EH (cell line): ENCODE measurements at regions not wholly inside any gene's neighbourhood (a gene's known extent, or its start where the extent isn't known, plus 50 kb on each side); places are given as distances from the start of the nearest gene placed in this dataset.
A peak's percentile ranks its signal among the peaks of the same experiment; 100 is the strongest.
"Not testable (repeated sequence)": the region's sequence is repeated elsewhere in the genome, so short reads cannot be mapped to it uniquely, and the experiment has no call there.

ENCODE experiments used
- DNase-seq: peaks from one replicate; pipeline ENCODE4 v3.0.0-alpha.2; 2015; ENCODE audit warnings: low read depth

GRCh38 chr12:126436041-126436440 lies 1370.8 kb downstream of the AACS start:
- no peak for DNase-seq

DNA sequence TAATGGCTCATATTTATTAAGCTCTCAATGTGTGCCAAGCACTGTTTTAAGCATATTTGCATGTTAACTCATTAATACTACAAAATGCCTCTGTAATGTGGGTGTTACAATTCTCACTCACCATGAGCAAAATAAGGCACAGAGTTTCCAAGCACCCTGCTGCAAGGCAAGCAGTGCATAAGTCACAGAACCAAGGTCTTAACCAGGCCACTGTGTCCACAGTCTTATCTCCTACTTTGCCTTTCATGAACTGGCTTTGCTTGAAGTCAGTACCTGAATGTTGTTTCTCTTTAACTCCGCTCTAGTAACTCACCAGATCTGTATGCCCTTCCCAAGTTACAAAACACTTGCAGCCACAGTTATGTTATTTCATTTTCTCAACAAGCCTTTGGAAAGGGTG lies 1372.7 kb downstream of the AACS start:
- no peak for DNase-seq

GRCh38 chr12:126443977-126444376 lies 1378.7 kb downstream of the AACS start:
- no peak for DNase-seq

DNA sequence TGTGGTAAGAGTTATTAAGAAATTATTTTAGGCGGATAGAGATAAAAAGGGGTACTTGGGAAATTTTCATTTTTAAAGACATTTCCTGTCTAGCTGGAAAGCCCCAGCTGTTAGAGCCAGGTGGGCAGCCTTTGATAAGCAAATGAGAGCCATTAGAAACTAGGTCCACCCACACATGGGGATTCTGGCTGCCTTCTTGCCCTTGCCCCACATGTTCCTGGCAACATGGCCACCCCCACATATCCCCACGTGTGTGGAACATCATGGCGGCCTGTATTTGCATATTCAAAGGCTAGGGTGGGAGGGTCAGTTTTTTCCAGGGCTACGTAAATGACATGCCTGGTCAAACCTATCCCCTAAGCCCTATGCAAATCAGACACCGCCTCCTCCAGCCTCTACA lies 1382.1 kb downstream of the AACS start:
- no peak for DNase-seq

- no peak for DNase-seq
Measured at GRCh38 chr12:126451809-126452208, 1386.6 kb downstream of the AACS start.

DNA sequence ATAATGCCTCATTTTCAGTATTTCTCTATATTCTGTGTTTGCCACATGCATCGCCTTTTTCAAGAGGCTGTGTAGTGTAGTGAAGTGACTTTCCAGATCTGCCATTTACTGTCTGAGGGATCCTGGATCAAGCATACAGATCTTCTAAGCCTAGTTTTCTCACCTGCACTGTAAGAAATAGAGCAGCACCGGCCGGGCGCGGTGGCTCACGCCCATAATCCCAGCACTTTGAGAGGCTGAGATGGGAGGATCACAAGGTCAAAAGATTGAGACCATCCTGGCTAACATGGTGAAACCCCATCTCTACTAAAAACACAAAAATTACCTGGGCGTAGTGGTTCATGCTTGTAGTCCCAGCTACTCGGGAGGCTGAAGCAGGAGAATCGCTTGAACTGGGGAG lies 1387.5 kb downstream of the AACS start:
- not testable (repeated sequence) for DNase-seq

GRCh38 chr12:126454581-126454980 lies 1389.3 kb downstream of the AACS start:
- no peak for DNase-seq

- no peak for DNase-seq
Measured at GRCh38 chr12:126457776-126458175, 1392.5 kb downstream of the AACS start.

- DNase-seq, result no peak
Measured at GRCh38 chr12:126464153-126464552, 1398.9 kb downstream of the AACS start.

- no peak for DNase-seq
Measured at GRCh38 chr12:126469211-126469610, 1404.0 kb downstream of the AACS start.

GRCh38 chr12:126474703-126475102 lies 1409.5 kb downstream of the AACS start:
- DNase-seq, result no peak

- no peak for DNase-seq
Measured at GRCh38 chr12:126480451-126480850, 1415.2 kb downstream of the AACS start.

- DNase-seq, result no peak
Measured at GRCh38 chr12:126481688-126482087, 1416.5 kb downstream of the AACS start.

GRCh38 chr12:126482238-126482889 lies 1417.1 kb downstream of the AACS start:
- DNase-seq, result no peak

GRCh38 chr12:126483145-126484068 lies 1418.2 kb downstream of the AACS start:
- DNase-seq, result peak; percentile 34

GRCh38 chr12:126487431-126487980 lies 1422.3 kb downstream of the AACS start:
- DNase-seq, result no peak

DNA sequence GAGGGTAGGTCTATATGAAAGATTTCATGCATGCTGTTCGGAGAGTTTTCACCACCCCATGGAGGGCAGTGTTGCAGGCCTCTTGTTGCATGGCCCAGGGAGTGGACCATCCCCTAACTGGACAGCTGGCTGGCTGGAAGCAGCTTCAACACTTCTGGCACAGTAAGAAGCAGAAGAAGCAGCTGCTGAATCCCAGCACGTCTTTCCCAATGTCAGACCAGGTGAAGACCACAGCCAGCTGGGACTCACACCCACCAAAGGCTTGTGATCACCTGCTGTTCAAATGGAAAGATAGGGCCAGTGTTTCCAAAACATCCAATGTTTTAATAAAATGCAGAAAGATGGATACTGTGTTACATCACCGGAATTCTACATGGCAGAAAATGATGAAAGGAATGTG lies 1423.6 kb downstream of the AACS start:
- DNase-seq, result no peak

- DNase-seq, result no peak
Measured at GRCh38 chr12:126492181-126492580, 1426.9 kb downstream of the AACS start.

GRCh38 chr12:126493366-126494108 lies 1428.3 kb downstream of the AACS start:
- DNase-seq, result peak; percentile 34

DNA sequence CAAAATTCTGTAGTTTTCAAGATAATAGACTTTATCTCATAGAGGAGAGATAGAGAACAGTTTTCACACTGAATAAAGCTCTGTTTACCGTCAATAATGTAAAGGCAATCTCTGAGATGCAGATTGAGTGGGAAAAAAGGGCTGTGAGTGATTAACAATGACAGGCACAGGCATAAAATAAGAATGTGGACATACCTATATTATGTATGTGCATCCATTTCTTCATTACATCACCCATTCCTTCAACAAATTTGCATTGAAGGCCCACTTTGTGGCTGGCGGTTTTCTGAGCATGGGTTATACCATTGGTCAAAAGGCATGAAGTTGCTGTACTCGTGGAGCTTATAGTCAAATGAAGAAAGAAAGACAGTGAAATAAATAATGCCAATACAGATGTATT lies 1431.0 kb downstream of the AACS start:
- no peak for DNase-seq

- no peak for DNase-seq
Measured at GRCh38 chr12:126506426-126507182, 1441.4 kb downstream of the AACS start.

DNA sequence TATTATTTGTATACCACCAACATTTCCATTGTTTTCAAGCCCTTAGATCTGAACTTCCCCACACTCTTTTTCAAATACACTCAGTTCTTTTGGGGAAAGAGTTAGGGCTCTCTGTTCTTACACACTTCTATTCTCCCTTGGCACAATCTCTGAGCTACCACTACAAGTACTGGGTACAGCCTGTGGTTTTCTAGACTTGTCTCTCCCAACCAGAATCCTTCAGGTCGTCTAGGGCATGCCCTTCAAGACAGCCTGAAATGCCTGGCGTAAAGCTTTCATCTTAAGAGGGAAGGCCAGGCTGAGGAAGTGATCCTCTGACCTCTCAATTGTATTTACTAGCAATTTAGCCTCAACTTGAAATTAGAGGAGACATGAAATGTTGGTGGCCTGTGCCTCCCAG lies 1442.0 kb downstream of the AACS start:
- no peak for DNase-seq
